ENCODE measurements at regions not wholly inside any gene's neighbourhood (a gene's known extent, or its start where the extent isn't known, plus 50 kb on each side); places are given as distances from the start of the nearest gene placed in this dataset.

- TF ChIP-seq CTCF (IDR thresholded peaks at IDR 0.05) (no peak), SIN3A (IDR thresholded peaks at IDR 0.05; ENCODE audit: borderline replicate concordance, low read depth, low read length) (no peak), MXI1 (IDR thresholded peaks at IDR 0.05; ENCODE audit: low read depth, low read length) (no peak), CHD2 (IDR thresholded peaks at IDR 0.05; ENCODE audit: low read length, partially characterized antibody) (no peak), JUND (IDR thresholded peaks at IDR 0.05) (no peak), EZH2phosphoT487 (IDR thresholded peaks at IDR 0.05; ENCODE audit: borderline replicate concordance, low read depth) (no peak), IRF3 (IDR thresholded peaks at IDR 0.05; ENCODE audit: low read depth, low read length) (no peak)
These were observed 740.3 kb downstream of the SATB2 start for GRCh38 chr2:198717451-198717850.
